ENCODE measurements at regions not wholly inside any gene's neighbourhood (a gene's known extent, or its start where the extent isn't known, plus 50 kb on each side); places are given as distances from the start of the nearest gene placed in this dataset.

DNA sequence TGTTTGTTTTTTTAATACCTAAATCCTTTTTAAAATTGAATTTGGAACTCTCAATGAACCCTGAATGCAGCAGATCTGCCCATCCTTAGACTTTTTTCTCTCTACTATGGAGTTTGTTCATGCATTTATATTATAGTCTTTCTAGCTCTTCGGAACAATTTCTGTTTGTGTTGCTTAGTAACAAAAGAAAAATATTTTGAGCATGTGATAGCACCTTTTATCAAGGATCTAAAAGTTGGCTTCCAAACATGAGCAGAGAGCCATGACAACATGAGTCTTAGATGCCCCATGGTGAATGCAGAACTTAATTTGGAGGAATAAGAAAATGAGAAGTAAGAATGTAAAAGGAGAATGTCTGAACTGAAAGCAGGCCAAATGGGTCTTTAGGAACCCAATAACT is 133.7 kb downstream of the EDN1 start:
- no peak for DNase-seq

DNA sequence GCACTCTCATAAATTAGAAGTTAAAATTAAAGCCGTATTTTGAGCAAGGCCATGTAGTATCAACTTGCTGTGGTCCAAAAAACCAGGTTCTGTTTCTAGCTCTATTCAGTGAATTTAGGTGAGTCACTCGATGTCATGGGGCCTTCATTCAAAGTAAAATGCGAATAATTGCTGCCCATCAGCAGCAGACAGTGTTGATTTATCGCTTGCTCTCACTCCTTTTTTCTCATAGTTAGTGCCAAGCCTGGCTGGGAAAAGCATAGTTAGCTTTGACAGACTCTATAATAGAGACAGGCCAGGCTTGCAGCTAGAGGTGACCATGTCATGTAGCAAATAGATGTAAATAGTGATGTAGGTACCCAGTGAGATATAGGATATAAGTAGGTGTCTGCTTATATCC is 136.0 kb downstream of the EDN1 start:
- no peak for DNase-seq

DNA sequence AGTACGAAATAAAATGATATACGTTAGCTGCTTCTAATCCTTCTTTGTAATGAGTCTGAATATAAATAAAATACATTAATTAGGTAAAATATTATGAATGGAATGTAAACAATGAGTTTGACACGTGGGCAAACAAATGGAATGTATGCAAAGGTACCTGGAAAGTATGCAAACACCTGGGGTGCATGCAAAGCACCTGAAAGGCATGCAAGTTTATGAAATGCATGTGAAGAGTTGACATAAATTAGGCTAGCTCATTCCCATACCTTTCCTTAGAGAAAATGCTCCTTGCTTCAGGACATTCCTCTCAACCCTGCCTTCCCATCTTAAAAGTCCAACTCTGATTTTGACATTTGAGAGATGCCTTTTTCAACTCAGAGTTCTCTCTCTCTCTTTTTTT is 140.9 kb downstream of the EDN1 start:
- DNase-seq = no peak

DNA sequence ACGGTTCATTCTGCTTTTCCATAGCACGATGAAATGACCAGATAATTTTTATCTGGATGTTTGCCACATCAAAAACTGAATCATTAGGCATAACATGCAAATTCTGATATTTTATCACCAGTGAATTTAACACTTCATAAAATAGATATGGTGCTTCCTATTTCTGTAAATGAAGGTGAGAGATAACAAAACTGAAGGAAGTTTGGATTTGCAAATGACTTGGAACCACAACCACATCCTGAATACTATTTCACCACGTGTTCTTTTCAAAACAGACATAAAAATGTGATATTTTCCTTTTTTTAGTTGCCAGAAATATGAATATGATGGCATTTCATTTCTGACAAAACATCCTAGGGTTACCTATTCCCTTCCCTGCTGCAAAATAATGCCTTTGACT is 146.1 kb downstream of the EDN1 start:
- no peak for DNase-seq

DNA sequence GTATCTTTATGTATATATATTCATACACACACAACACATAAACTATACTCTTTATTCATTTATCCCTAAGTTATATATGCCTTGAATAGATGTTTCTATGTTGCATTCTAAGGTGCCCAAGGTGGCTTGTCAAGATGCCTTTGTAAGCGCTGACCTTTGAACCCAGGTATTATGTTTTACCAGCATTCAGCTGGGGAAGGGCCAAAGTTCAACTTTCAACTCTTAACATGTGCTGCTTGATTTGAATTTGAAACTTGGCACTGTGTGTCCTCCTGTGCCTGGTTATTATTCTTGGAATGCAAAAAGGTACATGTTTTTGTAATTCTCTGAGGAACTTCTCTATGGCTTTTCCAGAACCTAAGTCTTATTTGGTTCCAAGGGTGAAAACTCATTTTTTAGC is 146.5 kb downstream of the EDN1 start:
- no peak for DNase-seq

DNA sequence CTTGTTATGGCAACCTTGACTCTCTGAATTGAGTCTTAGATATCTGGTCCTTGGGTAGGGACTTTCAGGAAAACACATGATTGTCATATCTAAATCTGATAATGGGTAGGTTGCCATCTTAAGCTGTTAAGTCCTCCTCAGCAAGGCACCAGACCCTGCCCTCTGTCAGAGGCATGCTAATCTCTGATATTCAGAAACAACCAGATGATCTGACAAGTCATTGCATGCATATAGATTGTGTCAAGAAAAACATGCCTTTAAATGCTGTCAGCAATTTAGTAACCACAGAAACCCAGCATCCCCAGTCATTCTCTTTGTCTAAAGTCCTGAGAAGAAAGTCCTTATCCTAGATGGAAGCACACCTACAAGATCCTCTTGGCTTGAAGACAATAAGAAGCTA is 149.1 kb downstream of the EDN1 start:
- DNase-seq = no peak

DNA sequence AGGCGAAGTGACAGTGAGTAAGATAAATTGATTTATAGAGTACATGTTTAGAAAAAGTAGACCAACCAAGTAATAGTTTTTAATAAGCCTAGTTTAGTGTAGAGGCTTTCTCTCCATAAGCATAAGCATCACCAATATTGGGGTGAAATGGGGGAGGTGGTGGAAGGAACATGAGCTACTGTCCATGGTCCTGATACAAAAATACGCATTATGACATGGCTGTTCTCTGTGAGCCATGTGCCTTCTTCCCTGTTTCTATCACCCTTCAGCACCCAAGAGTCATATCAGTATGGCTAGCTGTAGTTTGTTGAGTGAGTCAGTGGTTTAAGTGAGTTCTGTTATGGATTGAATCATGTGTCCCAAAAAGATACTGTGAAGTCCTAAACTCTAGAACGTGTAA is 150.8 kb downstream of the EDN1 start:
- DNase-seq = no peak

DNA sequence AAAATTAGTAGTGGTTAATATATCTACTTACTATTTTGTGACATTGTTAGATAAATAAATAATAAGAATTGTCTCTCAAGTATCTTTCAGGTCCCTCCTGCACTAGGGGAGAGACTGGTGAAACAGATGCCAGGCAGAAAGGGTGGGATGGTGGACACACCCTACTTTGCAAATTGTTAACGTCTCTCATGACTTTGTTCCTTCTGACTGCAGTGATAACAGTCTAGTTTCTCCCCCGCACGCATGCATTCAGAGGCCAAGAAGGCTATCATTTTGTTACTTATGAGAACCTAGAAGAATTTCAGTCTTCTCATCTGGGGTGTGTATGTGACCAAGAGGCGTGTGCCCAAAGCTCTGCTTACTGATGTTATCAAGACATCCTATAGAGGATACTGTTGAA is 152.3 kb downstream of the EDN1 start:
- DNase-seq = no peak

DNA sequence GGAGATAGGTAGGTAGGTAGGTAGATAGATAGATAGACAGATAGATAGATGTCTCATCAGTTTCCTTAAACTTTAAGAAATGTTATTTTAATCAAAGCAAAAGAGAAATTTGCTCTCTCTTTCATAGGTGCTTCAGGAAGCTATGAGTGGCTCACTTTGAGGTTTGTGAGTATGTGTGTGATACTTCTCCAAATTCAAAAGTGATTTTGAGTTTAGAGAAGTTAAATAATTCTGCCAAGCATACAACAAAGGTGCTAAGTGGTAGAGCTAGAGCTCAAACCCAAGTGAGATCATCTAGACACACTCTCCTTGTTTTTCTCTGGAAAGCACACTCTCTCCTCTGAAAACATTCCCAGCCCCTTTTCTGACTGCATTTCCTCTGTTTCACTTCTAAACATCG is 156.2 kb downstream of the EDN1 start:
- DNase-seq = no peak

DNA sequence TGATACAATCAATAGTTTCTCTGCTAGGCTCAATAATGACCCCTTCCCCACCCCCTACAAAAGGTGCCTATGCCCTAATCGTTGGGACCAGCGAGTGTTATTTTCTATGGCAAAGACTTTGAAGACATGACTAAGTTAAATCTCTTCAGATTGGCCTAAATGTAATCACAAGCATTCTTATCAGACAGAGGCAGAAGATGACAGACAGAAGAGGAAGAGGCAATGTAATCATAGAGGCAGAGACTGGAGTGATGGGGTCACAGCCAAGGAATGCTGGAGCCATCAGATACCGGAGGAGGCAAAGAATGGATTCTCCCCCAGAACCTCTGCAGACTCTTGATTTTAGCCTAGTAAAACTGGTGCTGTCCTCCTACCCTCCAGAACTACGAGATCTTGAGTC is 159.3 kb downstream of the EDN1 start:
- DNase-seq = no peak

DNA sequence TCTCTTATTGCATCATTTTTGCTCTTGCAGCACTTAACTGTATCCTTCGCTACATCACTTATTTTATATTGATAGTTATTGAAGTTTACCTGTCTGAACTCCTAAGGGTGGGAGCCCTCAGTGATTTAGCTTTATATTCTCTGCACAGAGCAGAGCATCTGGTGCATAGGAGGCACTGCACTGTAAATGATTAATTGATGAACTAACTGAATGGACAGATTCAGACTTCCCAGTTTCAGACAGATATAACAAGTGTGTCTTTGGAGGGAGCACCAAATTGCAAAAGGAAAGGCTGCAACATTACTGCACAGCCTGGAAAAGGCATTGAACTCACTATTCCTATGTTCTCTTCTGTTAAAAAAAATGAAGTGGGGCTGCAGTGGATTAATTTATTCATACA is 160.3 kb downstream of the EDN1 start:
- DNase-seq = no peak

DNA sequence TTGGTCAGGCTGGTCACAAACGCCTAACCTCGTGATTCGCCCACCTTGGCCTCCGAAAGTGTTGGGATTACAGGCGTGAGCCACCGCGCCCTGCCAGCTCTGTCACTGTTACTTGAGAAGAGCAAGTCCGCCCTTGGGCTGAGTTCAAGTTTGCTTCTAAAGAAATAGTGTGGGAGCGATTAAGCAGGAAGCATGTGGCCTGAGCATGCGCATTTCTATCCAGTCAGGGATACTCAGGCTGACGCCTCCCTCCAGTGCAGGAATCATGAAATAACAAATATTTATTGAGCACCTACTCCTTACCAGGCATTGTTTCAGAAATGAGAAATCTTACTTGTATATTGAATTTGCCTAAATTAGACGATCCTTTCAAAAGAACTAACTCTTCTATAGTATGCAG is 166.2 kb downstream of the EDN1 start:
- no peak for DNase-seq

DNA sequence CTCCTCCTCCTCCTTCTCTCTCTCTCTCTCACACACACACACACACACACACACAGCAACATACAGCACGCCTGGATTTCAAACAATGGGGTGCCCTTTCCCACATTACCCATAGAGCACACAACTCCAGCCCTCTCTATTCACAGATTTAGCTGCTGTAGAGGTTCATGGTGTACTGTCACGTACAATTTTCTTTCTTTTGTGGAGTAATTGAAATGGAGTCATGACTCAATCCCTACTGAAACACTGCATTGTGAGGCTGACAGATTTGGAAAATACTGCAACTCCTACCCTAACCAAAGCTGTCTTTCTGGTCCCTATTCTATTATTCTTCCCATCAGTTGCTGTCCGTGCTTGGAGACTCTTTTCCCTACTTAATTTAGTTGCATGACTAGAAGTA is 166.9 kb downstream of the EDN1 start:
- DNase-seq = no peak

DNA sequence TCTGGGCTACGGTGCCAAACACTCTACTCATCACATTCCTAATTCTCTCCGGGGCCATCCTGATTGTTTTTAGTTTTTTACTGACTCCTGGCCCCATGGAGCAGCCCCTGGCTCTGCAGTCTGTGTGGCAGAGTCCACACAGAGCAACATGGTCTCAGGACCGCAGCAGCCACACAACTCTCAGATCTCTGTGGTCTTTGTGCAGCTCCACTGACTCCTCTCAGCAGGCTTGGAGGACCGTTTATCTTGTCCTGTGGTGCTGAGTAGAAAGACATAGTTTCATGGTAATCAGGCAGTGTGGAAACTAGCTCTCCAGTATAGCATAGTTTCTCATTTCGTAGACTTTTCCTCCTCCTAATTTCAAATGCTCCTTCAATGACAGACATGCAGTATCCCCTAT is 168.4 kb downstream of the EDN1 start:
- no peak for DNase-seq

DNA sequence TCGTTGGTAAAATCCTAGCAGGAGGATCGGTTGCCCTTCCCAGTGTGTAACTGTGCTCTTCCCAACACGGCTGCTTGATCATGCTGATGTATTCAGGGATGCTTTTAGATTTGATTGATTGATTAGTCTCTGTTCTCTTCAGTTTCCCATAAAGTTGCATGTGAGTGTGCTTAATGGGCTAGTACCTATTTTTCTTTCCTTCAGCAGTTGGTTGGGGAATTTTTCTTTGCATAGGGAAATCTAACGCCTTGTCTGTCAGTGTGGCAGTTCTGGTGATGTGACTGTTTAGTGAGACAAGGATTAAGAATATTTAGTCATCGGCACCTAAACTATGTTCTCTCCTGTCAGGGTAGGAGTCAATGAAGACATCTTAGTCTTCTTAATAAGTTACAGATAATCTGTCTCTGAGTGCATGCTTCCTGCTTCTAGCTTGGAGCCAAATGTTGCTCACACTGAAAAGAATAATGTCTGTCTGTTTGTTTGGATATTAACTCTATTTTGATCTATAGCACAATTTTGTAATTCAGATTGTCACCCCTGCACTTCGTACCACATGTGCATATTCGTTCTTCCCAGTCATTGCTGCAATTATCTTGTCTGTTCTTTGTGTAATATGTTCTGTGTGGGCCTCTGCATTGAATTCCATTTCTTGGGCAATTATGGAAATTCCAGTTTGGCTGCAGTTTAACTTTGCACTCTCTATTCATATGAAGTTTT is 169.9 kb downstream of the EDN1 start:
- no peak for DNase-seq

DNA sequence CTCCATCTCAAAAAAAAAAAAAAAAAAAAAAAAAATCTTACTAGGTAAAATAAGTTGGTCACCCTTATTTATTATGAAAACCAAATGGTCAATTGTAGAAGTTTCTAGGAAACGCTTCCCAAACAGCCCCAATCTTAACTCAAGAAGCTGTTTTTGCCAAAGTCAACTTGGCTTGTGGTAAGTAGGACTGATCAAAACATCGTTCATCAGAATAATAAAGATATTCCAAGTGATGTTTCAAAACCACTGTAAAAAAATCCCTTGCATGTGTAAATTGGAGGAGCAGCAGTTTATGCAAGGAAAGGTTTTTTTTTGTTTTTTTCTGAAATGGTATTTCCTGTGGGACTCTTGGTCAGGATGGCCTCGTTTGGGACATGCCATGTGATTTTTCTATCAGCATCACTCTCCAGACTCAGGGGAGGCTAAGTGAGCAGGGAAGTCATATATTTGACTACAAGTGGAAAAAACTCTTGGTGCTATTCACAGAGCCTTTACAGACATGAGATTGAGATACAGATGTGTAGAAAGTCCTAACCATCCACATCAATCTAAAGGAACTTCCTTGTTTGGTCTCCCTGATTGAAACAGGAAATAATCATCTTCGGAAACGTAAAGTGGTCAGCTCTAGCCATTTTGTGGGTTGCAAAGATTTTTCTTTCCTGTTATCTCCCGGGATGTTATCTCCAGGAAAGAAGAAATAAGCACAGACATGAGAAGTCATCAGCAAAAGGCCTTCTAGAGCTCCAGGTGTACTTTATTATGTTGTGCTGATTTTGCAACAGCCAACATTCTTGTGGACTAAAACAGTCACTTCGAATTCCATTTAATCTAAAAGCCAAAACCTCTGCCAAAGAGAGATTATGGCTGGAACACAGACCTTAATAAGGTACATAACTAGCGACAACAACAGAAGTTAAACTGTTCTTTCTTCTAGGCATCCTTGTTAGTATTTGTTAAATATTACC is 177.8 kb downstream of the EDN1 start:
- no peak for DNase-seq

DNA sequence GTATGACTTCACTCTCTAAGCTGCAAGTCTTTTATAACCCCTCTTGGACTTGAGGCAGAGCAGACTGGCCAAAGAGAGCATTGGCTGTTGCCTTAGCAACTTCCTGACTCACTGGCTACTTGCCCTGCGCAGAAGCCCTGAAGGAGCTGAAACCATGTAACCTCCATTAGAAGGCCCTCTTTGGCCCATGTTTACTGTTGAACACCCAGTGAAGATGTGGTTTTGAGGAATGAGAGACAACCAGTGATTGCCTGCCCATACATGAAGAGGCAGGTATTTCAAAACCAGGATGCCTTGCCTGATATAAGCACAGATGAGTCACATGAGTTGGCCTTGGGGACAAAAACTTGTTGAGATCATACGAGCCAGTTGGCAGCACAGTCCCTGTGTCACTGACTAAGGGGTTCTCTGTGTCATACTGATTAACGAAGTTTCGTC is 182.5 kb downstream of the EDN1 start:
- DNase-seq = no peak

DNA sequence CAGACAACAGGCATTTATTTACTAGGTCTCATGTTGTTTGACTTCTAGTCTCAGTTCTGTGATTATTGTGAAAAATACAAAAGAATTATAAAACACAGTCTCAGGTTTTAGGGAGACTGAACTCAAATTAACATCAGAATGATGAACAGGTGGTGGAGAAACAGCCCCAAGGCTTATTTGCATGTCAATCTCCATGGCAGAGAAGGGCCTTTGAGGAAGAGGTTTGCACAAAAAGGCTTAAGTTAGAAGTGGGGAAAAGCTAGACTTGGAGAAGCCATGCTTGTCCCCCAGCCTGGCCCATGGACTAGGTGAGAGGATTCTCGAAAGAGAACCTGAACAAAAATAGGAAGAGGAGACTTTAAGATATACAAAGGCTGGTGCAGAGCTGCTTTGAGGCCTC is 183.3 kb downstream of the EDN1 start:
- DNase-seq = no peak

DNA sequence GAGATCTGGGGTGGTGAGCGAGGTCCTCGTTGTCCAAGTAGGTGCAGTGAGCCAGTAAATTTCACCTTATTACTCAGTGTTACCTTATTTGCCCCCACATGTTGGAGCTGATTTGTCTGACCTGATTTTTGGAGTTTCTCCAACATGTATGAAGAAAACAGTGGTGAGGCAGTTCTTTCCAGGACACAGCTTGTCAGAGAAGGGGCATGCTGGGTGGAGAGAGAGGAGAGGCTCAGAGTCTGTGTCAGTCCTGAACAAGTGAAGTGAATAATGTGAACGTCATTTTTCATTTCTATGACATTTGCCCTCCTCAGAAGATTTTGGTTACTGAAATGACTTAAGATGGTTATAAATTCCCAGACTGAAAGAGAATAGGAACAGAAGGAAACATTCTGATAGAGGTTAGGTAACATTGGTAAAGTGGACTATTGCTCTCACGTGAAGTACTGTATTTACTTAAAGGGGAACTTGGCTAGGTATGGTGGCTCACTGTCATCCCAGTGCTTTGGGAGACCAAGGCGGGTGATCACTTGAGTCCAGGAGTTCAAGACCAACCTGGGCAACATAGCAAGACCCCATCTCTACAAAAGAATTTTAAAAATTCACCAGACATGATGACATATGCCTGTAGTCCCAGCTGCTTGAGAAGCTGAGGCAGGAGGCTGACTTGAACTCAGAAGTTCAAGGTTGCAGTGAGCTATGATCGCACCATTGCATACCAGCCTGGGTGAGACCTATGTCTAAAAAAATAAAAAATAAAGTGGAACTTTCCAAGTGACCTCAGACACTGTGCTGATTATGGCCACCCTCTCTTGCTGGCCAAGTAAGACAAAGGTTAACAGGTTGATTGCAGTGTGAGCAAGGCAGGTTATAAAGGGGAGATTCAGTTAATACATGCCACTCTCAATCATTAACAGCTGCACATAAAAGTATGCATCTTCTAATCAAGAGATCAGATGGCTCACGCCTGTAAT is 184.3 kb downstream of the EDN1 start:
- DNase-seq = no peak

DNA sequence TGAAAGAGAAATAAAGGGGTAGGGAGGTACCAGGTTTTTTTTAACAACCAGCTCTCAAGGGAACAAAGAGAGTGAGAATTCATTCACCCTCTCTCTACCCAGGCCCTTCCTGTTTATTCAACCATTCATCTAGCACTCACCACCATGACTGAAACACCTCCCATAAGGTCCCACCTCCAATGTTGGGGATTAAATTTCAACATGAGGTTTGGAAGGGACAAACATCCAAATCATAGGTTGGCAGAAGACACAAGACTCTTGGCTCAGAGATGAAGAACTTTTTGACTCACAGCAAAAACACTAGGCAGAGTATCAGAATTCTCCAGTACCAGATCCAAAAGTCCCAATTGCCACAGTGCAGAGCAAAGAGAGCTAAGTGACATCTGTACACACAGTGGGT is 186.3 kb downstream of the EDN1 start:
- no peak for DNase-seq

DNA sequence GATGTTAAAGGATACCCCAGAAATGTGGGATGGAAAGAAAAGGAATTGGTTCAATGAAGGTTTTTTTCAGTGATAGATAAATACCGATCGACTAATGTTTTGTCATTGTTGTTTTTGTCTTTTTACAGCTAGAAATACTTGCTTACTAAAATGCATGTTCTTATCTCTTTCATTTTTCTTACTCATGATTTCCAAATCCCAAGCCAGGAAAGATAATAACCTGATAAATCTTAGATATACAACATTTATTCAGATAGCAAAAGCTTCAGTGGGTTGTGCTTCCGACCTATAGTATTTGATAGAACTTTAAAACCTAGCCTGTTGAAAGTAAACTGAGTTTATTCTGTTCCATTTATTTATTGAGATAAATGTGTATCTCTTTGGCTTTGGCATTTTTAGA is 187.5 kb downstream of the EDN1 start:
- no peak for DNase-seq

DNA sequence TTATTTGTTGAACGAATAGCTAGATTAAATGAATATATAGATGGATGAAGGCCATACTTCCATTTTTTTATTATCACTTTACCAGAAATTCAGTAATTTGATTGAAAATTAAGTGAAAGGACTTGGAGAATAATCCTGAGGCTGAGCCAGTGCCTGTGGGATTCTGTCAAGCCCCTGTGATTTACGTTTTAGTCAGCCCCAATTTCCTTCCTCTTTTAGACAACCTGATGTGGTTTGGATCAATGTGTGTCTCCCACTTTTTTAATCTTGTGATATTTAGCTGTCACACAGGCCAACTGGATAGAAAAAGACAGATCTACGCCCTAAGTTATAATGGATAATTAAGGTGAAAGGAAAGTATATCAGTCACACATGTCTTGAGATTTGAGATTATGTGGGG is 188.8 kb downstream of the EDN1 start:
- no peak for DNase-seq

DNA sequence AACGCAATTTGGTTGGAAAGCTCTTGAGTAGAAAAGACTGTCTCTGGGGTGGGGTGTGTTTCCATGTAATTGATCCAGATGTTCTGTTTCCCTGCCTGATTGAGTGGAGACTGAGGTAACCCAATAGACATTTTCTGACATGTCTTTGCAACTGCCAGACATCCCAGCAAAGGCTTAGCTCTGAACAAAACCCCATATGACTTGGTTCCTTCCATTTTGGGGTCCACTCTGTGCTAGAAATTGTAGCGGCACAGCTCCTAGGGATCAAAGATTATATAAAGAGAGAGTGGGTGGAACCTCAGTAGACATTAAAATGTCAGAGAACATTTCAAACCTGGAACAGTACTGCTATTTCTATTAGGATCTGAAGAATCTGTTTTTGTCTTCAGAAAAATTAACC is 189.3 kb downstream of the EDN1 start:
- DNase-seq = no peak

All from occipital lobe (tissue), 1 donor.